G401.6 (cell line): ENCODE measurements at regions not wholly inside any gene's neighbourhood (a gene's known extent, or its start where the extent isn't known, plus 50 kb on each side); places are given as distances from the start of the nearest gene placed in this dataset.
"Not testable (repeated sequence)": the region's sequence is repeated elsewhere in the genome, so short reads cannot be mapped to it uniquely, and the experiment has no call there.

Experiments
- FAIRE-seq: peaks from 2 replicates; lab custom pipeline; 2012; peaks lifted over from hg19 to GRCh38; lab: Jason Lieb, UNC

- not testable (repeated sequence) for FAIRE-seq
Measured at GRCh38 chr5:124966741-124967140, 220.3 kb upstream of the ZNF608 start.

GRCh38 chr5:124970381-124970780 is 223.9 kb upstream of the ZNF608 start:
- FAIRE-seq, result not testable (repeated sequence)

DNA sequence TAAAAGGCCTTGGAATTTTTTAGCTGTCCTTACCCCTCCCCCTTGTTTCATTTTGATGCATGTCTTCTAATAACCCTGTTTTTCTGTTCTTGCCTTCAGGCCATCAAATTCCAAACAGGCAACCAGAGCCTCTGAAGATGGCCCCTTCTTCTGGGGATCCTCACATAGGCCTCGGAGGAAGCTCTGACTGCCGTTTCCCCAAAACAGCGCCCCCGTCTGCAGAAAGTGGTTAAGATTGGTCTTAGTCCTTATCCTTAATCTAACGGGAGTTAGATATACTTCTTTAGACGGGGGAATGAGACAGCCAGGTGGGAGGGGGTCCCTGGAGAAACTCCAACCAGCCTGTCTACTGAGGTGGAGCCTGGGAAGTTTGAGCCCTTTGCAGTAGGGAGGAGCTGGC is 226.3 kb upstream of the ZNF608 start:
- no peak for FAIRE-seq

DNA sequence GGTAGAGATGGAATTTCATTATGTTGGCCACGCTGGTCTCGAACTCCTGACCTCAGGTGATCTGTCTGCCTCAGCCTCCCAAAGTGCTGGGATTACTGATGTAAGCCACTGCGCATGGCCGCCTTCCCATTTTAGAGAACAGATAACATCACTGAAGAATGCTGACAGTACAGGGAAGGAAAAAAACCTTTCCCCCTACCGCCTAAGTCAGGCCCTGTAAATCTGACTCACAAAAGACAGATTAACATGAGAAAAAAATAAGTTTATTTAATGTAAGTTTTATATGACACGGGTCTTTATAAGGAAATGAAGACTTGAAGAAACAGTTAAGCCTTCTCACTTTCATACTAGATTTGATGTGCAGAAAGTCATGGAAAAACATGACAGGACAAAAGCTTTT is 227.2 kb upstream of the ZNF608 start:
- FAIRE-seq, result no peak

DNA sequence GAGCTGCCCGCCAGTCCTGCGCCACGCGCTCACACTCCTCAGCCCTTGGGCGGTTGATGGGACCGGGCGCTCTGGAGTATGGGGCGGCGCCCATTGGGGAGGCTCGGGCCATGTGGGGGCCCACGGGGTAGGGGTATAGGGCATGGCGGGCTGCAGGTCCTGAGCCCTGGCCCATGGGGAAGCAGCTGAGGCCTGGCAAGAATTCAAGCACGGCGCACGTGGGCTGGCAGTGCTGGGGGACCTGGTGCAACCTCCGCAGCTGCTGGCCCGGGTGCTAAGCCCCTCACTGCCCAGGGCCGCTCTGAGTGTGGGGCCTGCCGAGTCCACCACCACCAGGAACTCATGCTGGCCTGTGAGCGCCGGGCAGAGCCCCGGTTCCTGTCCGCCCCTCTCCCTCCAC is 229.6 kb upstream of the ZNF608 start:
- no peak for FAIRE-seq

DNA sequence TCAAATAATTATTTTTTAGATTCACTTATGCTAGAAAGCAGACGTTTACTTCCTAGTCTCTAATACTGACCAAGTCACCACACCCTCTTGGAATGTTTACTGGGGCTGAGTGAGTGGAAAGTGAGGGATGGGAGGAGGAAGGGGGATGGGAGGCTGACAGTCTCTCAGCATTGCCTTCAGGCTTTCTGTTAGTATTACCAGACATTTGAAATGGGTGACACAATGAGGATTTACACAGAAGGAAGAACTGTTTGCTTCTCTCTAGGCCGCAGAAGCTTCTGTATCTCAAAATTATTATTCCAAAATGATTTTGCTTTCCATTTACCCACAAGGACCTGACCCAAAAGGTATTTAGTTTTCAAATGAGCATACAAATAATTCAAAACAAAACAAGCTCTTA is 232.8 kb upstream of the ZNF608 start:
- no peak for FAIRE-seq

- FAIRE-seq, result no peak
Measured at GRCh38 chr5:124980163-124980941, 233.9 kb upstream of the ZNF608 start.

GRCh38 chr5:124981901-124982300 is 235.5 kb upstream of the ZNF608 start:
- no peak for FAIRE-seq

DNA sequence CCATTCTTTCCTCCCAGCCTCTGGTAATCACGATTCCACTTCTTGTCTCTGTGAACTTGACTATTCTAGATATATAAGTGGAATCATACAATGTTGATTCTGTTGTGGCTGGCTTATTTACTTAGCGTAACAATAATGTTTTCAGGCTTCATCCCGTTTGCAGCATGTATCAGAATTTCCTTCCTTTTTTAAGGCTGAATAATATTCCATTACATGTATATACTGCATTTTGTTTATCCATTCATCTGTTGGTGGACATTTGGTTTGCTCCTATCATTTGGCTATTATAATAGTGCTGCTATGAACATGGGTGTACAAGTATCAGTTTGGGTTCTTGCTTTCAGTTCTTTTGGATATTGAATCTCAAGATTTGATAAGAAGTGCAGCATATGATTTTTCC is 239.7 kb upstream of the ZNF608 start:
- no peak for FAIRE-seq

- no peak for FAIRE-seq
Measured at GRCh38 chr5:124986667-124987066, 240.2 kb upstream of the ZNF608 start.

GRCh38 chr5:124987786-124988185 is 241.3 kb upstream of the ZNF608 start:
- not testable (repeated sequence) for FAIRE-seq

DNA sequence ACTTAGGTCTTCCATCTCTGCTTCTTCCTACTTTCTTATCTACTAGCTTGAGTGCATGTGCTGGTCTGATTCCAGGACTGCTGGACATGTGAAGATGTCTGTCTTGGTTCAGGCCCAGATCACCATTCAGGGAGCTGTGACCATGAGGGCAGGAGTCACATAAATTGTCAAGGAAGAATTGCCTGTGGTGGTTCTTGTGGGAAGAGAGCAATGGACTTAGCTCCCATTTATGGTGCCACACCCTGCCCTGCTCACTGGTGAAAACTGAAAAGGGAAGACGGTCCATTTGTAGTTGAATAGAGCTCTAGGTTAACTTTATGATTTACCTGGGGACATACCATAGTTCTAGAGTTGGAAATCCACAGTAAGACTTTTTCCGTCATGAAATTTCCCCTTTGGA is 244.3 kb upstream of the ZNF608 start:
- no peak for FAIRE-seq

- FAIRE-seq, result no peak
Measured at GRCh38 chr5:124995421-124995820, 249.0 kb upstream of the ZNF608 start.

DNA sequence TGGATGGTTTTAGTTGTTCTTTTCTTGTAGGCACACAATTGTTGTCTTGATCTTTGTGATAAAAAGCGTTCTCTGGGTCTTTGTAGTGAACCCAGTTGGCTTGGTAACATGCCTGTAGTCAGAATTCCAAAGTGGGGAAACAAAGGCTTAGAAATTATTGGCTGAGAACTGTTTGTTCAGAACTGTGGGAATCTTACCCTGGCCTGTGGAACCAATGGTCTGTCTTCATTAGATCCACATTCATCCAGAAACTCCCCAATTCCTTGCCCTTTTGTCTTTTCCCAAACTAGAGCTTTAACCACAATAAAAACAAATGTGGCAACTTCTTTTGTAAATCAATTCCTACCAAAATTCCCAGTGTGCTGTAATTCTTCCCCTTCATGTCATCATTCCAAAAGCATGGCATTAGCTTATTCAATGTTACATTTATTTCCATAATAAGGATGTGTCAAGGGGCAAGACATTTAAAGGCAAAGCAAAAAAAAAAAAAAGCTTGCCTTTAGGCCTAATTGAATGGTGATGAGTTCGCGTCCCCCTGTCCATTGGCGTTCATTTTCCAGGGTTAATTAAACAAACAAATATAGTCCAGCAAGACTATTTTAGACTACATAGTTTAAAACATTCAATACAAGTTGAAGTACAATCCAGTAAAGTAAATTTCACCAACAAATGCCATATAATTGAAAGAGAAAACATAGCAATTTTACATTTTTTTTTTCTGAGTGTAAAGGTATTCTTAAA is 249.8 kb upstream of the ZNF608 start:
- FAIRE-seq, result no peak

- FAIRE-seq, result no peak
Measured at GRCh38 chr5:124996764-124997077, 250.3 kb upstream of the ZNF608 start.

DNA sequence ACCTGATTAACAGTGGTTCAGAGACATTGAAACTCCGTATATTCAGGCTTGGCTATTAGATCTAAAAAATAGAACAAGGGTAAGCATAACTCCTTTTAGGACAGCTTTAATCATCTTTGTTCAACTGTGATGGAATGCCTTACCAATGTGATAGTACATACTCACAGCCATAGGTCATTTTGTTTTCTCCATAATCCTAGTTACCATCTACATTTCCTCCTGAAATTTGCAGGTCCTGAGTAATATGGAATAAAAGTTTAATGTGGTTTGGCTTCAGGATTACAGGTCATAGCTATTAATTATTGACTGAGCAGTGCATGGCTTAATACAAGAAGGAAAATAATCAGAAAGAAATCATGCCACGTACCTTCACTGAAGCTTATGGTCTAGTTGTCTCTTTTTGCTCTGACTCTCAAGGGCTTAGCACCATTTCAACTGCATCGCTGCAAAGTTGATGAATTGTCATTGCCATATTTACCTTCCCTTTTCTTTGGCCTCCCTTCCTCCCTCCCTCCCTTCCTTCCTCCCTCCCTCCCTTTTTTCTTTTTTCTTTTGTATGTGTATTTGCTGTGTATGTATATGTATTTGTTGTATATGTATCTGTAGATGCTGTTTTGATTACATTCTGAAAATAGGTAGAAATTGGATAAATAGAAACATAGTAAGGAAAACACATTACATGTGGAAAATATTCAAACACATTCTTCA is 250.9 kb upstream of the ZNF608 start:
- no peak for FAIRE-seq

DNA sequence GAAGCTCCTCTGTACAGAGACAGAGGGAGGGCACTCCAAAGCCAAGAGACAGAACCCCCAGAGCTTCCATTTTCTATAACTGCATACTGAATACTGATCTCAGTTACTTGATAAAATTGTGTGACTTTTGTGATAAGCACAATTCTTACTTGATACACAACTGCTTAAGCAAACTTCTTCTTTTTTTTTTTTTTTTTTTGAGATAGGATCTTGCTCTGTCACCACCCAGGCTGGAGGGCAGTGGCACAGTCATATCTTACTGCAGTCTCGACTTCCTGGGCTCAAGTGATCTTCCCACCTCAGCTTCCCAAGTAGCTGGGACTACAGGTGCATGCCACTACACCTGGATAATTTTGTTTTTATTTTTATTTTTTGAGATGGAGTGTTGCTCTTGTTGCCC is 252.1 kb upstream of the ZNF608 start:
- no peak for FAIRE-seq

DNA sequence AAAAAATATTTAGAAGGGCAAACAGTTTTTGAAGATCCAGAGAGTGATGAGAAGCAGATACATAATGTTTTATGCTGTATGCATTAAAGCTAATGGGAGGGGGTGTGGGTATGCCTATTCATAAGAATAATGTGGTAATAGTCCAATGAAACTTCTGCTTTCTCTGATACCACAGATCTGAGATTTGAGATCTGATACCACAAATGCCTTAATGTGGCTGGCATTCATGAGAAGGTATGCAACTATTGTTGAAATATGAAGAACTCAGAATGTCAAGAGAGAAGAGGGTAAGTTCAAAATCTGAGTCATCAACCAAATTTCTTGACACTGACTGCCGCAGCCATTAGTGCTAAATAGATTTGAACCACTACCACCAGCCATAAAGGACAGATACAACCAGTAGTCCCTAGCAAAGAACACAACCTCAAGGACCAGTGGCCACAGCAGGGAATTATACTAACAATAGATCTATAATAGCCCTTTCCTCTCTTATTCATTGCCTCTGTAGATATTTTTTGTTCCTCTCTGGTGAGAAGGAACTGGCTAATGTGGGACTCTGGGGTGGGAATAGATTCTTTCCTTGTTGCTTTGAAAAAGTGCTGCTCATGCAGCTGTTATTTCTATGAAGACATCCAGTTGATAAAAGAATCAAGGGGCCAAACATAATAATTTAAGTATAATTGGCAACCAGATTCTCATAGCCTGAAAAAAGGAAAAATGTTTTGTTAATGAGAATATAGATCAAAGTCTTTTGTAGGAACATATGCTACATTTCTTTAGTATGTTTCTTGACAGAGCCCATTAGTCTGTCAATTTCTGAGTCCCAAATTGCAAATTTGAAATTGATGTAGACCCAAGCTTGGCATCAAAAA is 256.5 kb upstream of the ZNF608 start:
- FAIRE-seq, result no peak

DNA sequence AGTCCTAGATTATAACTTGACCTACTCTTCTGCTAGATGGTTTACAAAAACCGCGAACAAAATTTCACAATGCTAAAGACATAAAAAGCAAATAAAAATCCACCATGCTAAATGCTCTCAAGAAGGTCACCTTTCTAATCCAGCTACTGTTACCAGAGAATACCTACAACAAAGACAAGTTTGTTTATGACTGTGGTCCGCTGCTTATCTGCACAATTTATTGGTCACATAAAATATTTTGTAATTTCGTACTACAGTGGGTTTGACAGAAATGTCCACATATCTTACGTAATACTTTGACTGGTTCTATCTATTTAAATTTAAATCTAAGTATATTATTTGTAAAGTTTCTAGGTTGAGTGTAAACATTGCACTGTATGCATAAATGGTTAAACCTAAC is 257.6 kb upstream of the ZNF608 start:
- no peak for FAIRE-seq

GRCh38 chr5:125005266-125005665 is 258.8 kb upstream of the ZNF608 start:
- no peak for FAIRE-seq

- no peak for FAIRE-seq
Measured at GRCh38 chr5:125006011-125006685, 259.7 kb upstream of the ZNF608 start.

- FAIRE-seq, result no peak
Measured at GRCh38 chr5:125010356-125010755, 263.9 kb upstream of the ZNF608 start.
